ENCODE measurements at regions not wholly inside any gene's neighbourhood (a gene's known extent, or its start where the extent isn't known, plus 50 kb on each side); places are given as distances from the start of the nearest gene placed in this dataset.

DNA sequence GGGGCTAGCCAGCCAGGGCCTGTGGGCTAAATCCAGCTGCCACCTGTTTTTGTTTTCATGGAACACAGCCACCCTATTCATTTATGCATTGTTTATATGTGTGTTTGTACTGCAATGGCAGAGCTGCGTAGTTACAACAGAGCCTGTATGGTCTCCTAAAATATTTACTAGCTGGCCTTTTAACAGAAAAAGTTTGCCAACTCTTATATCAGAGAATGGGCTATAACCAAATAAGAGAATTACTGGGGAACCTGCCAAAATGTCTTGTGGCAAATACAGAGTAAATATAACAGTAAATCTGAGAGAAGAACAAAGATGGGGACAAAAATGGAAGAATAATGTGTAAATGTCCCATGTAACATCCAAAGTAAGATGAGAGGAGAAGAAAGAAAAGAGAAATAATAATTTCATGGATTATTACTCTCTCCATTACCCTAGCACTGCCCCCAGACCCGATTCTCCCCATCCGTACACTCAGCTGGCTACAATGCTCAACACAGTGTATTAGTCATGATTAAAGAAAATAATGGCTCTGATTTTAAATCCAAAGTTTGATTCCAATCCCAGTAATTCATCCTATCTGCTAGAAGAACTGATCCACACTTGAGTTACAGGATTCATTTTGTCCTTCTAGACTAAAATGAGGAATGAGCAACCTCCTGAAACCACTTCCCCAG is 249.3 kb downstream of the LRATD1 start:
- ATAC-seq, result no peak
- H3K9me3 Mint-ChIP-seq, result no peaks in the 10 kb centered on the region
- no peak for DNase-seq (ENCODE audit: low spot score)

More for the DNA sequence above, 249.3 kb downstream of the LRATD1 start:
- no peak overlapping the region for H3K27ac Mint-ChIP-seq
- no peaks in the 10 kb centered on the region for H3K9me2 ChIP-seq (ENCODE audit: insufficient read depth)
- no peaks in the 10 kb centered on the region for H3K36me3 ChIP-seq (ENCODE audit: insufficient read depth)
- H3K4me3 ChIP-seq, result no peak overlapping the region
- no peak overlapping the region for H3K4me2 ChIP-seq
- TF ChIP-seq, protein P1, sequence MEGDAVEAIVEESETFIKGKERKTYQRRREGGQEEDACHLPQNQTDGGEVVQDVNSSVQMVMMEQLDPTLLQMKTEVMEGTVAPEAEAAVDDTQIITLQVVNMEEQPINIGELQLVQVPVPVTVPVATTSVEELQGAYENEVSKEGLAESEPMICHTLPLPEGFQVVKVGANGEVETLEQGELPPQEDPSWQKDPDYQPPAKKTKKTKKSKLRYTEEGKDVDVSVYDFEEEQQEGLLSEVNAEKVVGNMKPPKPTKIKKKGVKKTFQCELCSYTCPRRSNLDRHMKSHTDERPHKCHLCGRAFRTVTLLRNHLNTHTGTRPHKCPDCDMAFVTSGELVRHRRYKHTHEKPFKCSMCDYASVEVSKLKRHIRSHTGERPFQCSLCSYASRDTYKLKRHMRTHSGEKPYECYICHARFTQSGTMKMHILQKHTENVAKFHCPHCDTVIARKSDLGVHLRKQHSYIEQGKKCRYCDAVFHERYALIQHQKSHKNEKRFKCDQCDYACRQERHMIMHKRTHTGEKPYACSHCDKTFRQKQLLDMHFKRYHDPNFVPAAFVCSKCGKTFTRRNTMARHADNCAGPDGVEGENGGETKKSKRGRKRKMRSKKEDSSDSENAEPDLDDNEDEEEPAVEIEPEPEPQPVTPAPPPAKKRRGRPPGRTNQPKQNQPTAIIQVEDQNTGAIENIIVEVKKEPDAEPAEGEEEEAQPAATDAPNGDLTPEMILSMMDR (conservative IDR thresholded peaks at IDR 0.05; ENCODE audit: low read depth in 2 of 2), result no peak
- TF ChIP-seq ZNF331 (CRISPR knock-in tag; IDR thresholded peaks at IDR 0.05; ENCODE audit: low read depth) (no peak), NANOG (IDR thresholded peaks at IDR 0.05; ENCODE audit: borderline replicate concordance) (no peak), JUNB (IDR thresholded peaks at IDR 0.05; ENCODE audit: unreplicated experiment) (no peak), CREB1 (CRISPR knock-in tag; IDR thresholded peaks at IDR 0.05; ENCODE audit: low read depth) (no peak), STAT1 (IDR thresholded peaks at IDR 0.05; ENCODE audit: unreplicated experiment) (no peak), EZH2 (IDR thresholded peaks at IDR 0.05; ENCODE audit: low read depth, unreplicated experiment) (no peak), POLR2AphosphoS5 (IDR thresholded peaks at IDR 0.05; ENCODE audit: low read depth) (no peak), ZNF114 (CRISPR knock-in tag; IDR thresholded peaks at IDR 0.05) (no peak), EZH2phosphoT487 (IDR thresholded peaks at IDR 0.05; ENCODE audit: unreplicated experiment) (no peak)
- TF ChIP-seq, protein P2, sequence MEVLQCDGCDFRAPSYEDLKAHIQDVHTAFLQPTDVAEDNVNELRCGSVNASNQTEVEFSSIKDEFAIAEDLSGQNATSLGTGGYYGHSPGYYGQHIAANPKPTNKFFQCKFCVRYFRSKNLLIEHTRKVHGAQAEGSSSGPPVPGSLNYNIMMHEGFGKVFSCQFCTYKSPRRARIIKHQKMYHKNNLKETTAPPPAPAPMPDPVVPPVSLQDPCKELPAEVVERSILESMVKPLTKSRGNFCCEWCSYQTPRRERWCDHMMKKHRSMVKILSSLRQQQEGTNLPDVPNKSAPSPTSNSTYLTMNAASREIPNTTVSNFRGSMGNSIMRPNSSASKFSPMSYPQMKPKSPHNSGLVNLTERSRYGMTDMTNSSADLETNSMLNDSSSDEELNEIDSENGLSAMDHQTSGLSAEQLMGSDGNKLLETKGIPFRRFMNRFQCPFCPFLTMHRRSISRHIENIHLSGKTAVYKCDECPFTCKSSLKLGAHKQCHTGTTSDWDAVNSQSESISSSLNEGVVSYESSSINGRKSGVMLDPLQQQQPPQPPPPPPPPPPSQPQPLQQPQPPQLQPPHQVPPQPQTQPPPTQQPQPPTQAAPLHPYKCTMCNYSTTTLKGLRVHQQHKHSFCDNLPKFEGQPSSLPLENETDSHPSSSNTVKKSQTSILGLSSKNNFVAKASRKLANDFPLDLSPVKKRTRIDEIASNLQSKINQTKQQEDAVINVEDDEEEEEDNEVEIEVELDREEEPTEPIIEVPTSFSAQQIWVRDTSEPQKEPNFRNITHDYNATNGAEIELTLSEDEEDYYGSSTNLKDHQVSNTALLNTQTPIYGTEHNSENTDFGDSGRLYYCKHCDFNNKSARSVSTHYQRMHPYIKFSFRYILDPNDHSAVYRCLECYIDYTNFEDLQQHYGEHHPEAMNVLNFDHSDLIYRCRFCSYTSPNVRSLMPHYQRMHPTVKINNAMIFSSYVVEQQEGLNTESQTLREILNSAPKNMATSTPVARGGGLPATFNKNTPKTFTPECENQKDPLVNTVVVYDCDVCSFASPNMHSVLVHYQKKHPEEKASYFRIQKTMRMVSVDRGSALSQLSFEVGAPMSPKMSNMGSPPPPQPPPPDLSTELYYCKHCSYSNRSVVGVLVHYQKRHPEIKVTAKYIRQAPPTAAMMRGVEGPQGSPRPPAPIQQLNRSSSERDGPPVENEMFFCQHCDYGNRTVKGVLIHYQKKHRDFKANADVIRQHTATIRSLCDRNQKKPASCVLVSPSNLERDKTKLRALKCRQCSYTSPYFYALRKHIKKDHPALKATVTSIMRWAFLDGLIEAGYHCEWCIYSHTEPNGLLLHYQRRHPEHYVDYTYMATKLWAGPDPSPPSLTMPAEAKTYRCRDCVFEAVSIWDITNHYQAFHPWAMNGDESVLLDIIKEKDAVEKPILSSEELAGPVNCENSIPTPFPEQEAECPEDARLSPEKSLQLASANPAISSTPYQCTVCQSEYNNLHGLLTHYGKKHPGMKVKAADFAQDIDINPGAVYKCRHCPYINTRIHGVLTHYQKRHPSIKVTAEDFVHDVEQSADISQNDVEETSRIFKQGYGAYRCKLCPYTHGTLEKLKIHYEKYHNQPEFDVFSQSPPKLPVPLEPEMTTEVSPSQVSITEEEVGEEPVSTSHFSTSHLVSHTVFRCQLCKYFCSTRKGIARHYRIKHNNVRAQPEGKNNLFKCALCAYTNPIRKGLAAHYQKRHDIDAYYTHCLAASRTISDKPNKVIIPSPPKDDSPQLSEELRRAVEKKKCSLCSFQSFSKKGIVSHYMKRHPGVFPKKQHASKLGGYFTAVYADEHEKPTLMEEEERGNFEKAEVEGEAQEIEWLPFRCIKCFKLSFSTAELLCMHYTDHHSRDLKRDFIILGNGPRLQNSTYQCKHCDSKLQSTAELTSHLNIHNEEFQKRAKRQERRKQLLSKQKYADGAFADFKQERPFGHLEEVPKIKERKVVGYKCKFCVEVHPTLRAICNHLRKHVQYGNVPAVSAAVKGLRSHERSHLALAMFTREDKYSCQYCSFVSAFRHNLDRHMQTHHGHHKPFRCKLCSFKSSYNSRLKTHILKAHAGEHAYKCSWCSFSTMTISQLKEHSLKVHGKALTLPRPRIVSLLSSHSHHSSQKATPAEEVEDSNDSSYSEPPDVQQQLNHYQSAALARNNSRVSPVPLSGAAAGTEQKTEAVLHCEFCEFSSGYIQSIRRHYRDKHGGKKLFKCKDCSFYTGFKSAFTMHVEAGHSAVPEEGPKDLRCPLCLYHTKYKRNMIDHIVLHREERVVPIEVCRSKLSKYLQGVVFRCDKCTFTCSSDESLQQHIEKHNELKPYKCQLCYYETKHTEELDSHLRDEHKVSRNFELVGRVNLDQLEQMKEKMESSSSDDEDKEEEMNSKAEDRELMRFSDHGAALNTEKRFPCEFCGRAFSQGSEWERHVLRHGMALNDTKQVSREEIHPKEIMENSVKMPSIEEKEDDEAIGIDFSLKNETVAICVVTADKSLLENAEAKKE (CRISPR knock-in tag; IDR thresholded peaks at IDR 0.05), result no peak
- TF ChIP-seq, protein P3, sequence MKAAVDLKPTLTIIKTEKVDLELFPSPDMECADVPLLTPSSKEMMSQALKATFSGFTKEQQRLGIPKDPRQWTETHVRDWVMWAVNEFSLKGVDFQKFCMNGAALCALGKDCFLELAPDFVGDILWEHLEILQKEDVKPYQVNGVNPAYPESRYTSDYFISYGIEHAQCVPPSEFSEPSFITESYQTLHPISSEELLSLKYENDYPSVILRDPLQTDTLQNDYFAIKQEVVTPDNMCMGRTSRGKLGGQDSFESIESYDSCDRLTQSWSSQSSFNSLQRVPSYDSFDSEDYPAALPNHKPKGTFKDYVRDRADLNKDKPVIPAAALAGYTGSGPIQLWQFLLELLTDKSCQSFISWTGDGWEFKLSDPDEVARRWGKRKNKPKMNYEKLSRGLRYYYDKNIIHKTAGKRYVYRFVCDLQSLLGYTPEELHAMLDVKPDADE (IDR thresholded peaks at IDR 0.05), result no peak
- TF ChIP-seq, protein P4, sequence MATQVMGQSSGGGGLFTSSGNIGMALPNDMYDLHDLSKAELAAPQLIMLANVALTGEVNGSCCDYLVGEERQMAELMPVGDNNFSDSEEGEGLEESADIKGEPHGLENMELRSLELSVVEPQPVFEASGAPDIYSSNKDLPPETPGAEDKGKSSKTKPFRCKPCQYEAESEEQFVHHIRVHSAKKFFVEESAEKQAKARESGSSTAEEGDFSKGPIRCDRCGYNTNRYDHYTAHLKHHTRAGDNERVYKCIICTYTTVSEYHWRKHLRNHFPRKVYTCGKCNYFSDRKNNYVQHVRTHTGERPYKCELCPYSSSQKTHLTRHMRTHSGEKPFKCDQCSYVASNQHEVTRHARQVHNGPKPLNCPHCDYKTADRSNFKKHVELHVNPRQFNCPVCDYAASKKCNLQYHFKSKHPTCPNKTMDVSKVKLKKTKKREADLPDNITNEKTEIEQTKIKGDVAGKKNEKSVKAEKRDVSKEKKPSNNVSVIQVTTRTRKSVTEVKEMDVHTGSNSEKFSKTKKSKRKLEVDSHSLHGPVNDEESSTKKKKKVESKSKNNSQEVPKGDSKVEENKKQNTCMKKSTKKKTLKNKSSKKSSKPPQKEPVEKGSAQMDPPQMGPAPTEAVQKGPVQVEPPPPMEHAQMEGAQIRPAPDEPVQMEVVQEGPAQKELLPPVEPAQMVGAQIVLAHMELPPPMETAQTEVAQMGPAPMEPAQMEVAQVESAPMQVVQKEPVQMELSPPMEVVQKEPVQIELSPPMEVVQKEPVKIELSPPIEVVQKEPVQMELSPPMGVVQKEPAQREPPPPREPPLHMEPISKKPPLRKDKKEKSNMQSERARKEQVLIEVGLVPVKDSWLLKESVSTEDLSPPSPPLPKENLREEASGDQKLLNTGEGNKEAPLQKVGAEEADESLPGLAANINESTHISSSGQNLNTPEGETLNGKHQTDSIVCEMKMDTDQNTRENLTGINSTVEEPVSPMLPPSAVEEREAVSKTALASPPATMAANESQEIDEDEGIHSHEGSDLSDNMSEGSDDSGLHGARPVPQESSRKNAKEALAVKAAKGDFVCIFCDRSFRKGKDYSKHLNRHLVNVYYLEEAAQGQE (IDR thresholded peaks at IDR 0.05; ENCODE audit: unreplicated experiment), result no peak
- H3K4me1 Mint-ChIP-seq, result peaks cover 4% of the 10 kb centered on the region; the same call in 2 of the 3 replicates
- H2AFZ ChIP-seq, result no peak overlapping the region
- no peaks in the 10 kb centered on the region for H3K36me3 Mint-ChIP-seq (ENCODE audit: low read depth)
- H3F3A ChIP-seq (replicated peaks; ENCODE audit: low read depth), result no peaks in the 10 kb centered on the region
- no peaks in the 10 kb centered on the region for H3K27me3 Mint-ChIP-seq (ENCODE audit: insufficient read depth, low read depth, poor library complexity)
- no peak overlapping the region for H3K4me3 Mint-ChIP-seq
- no peaks in the 10 kb centered on the region for H3K27me3 ChIP-seq (ENCODE audit: insufficient read depth)
- no peaks in the 10 kb centered on the region for H3K79me2 ChIP-seq (replicated peaks; ENCODE audit: insufficient read depth)
- H3K27ac ChIP-seq (ENCODE audit: low read depth), result no peak overlapping the region
- no peaks in the 10 kb centered on the region for H4K20me1 ChIP-seq (replicated peaks; ENCODE audit: insufficient read depth)
- H3K4me1 ChIP-seq (ENCODE audit: insufficient read depth), result no peaks in the 10 kb centered on the region

Measured in GM23338 (cell line).